ENCODE measurements at regions not wholly inside any gene's neighbourhood (a gene's known extent, or its start where the extent isn't known, plus 50 kb on each side); places are given as distances from the start of the nearest gene placed in this dataset.

- TF ChIP-seq CTCF (IDR thresholded peaks at IDR 0.05) (no peak), EZH2 (IDR thresholded peaks at IDR 0.05; ENCODE audit: borderline replicate concordance, insufficient read depth, low read depth, low read length, poor library complexity, severe bottlenecking) (no peak)
Observed at GRCh38 chr2:204228169-204228886, 291.8 kb downstream of the ICOS start.
